ENCODE measurements at regions not wholly inside any gene's neighbourhood (a gene's known extent, or its start where the extent isn't known, plus 50 kb on each side); places are given as distances from the start of the nearest gene placed in this dataset.

GRCh38 chr4:34512616-34513015 lies 1731.7 kb downstream of the ARAP2 start (continued):
- TF ChIP-seq YY1 (IDR thresholded peaks at IDR 0.05; ENCODE audit: extremely low read depth, insufficient replicate concordance, low read depth, low read length): no peak
- no peak for TF ChIP-seq RAD21 (IDR thresholded peaks at IDR 0.05; ENCODE audit: low read depth)
- TF ChIP-seq EGR1 (IDR thresholded peaks at IDR 0.05; ENCODE audit: low read depth): no peak
- no peak for TF ChIP-seq CBX3 (IDR thresholded peaks at IDR 0.05; ENCODE audit: low read depth)
- no peak for TF ChIP-seq SP1 (IDR thresholded peaks at IDR 0.05; ENCODE audit: low read depth)
- TF ChIP-seq FOSL1 (IDR thresholded peaks at IDR 0.05; ENCODE audit: low read depth): no peak
- TF ChIP-seq MAX (IDR thresholded peaks at IDR 0.05): no peak

GRCh38 chr4:34516524-34516923 lies 1727.8 kb downstream of the ARAP2 start:
- ChIA-PET POLR2A (no interaction called here), CTCF (no interaction called here), RAD21 (ENCODE audit: low non-redundant PET in 1 of 2, low total read pairs in 2 of 2, uncharacterized antibody in 2 of 2, unreplicated experiment in 2 of 2) (no interaction called here)
- no peaks in the 10 kb centered on the region for H3K27me3 ChIP-seq (ENCODE audit: insufficient read depth, low read length)
- H3K4me2 ChIP-seq (ENCODE audit: low read length): peak overlapping the region; percentile 12; the same call in 1 of the 2 replicates
- H2AFZ ChIP-seq (ENCODE audit: low read depth, low read length, poor library complexity, severe bottlenecking): peak overlapping the region; percentile 42
- no peaks in the 10 kb centered on the region for H3K4me1 ChIP-seq (ENCODE audit: control insufficient read depth in 1 of 2, insufficient read depth in 2 of 2, low read length in 2 of 2)
- TF ChIP-seq ZNF274 (IDR thresholded peaks at IDR 0.05; ENCODE audit: low read depth, low read length) (no peak), TCF7L2 (IDR thresholded peaks at IDR 0.05; ENCODE audit: borderline replicate concordance, extremely low read depth, insufficient read depth, insufficient read length) (no peak)
- H4K20me1 ChIP-seq (ENCODE audit: insufficient read depth): no peaks in the 10 kb centered on the region
- H3K36me3 ChIP-seq (ENCODE audit: control insufficient read depth in 1 of 2, insufficient read depth in 2 of 2, low read length in 2 of 2): no peaks in the 10 kb centered on the region
- no peaks in the 10 kb centered on the region for H3K9me2 ChIP-seq (ENCODE audit: insufficient read depth)
- BruUV-seq (replicated peaks): no TSS peak
- ATAC-seq (peak; percentile 32; the same call in 1 of the 2 replicates), DNase-seq (ENCODE audit: low read depth, low spot score) (peak; percentile 10)
- no peak overlapping the region for H3K27ac ChIP-seq (ENCODE audit: low read depth, low read length)
- intact Hi-C loops (cut with micrococcal nuclease): no loop called here
- H3K79me2 ChIP-seq (ENCODE audit: insufficient read depth, low read length): no peaks in the 10 kb centered on the region
- no peak overlapping the region for H3K9ac ChIP-seq (ENCODE audit: low read length)
- no peaks in the 10 kb centered on the region for H3K9me3 ChIP-seq (ENCODE audit: control insufficient read depth in 1 of 2, insufficient read depth in 1 of 2, low read depth in 1 of 2, low read length in 2 of 2)
- H3K4me3 ChIP-seq (replicated peaks in 1 of 2; ENCODE audit: low read depth in 1 of 2, low read length in 2 of 2): no peak overlapping the region

GRCh38 chr4:34534916-34535315 lies 1709.4 kb downstream of the ARAP2 start:
- RAD21 ChIA-PET (ENCODE audit: low non-redundant PET in 1 of 2, low total read pairs in 2 of 2, uncharacterized antibody in 2 of 2, unreplicated experiment in 2 of 2): no interaction called here
- H3K79me2 ChIP-seq (ENCODE audit: insufficient read depth, low read length): no peaks in the 10 kb centered on the region
- POLR2A ChIA-PET: no interaction called here
- H3K4me3 ChIP-seq (replicated peaks in 1 of 2; ENCODE audit: low read depth in 1 of 2, low read length in 2 of 2): no peak overlapping the region
- no peaks in the 10 kb centered on the region for H4K20me1 ChIP-seq (ENCODE audit: insufficient read depth)
- CTCF ChIA-PET: no interaction called here
- no peaks in the 10 kb centered on the region for H3K9me2 ChIP-seq (ENCODE audit: insufficient read depth)
- DNase-seq (ENCODE audit: low read depth, low spot score): no peak
- H3K4me1 ChIP-seq (ENCODE audit: control insufficient read depth in 1 of 2, insufficient read depth in 2 of 2, low read length in 2 of 2): no peaks in the 10 kb centered on the region
- intact Hi-C loops (cut with micrococcal nuclease): no loop called here
- H3K4me2 ChIP-seq (ENCODE audit: low read length): no peak overlapping the region
- no peaks in the 10 kb centered on the region for H3K9me3 ChIP-seq (ENCODE audit: control insufficient read depth in 1 of 2, insufficient read depth in 1 of 2, low read depth in 1 of 2, low read length in 2 of 2)
- no peak for ATAC-seq
- H2AFZ ChIP-seq (ENCODE audit: low read depth, low read length, poor library complexity, severe bottlenecking): no peak overlapping the region
- no peak overlapping the region for H3K27ac ChIP-seq (ENCODE audit: low read depth, low read length)
- BruUV-seq (replicated peaks): no TSS peak
- H3K9ac ChIP-seq (ENCODE audit: low read length): no peak overlapping the region
- no peaks in the 10 kb centered on the region for H3K27me3 ChIP-seq (ENCODE audit: insufficient read depth, low read length)
- H3K36me3 ChIP-seq (ENCODE audit: control insufficient read depth in 1 of 2, insufficient read depth in 2 of 2, low read length in 2 of 2): no peaks in the 10 kb centered on the region
- TF ChIP-seq REST (IDR thresholded peaks at IDR 0.05; ENCODE audit: low read depth) (no peak), EZH2phosphoT487 (IDR thresholded peaks at IDR 0.05; ENCODE audit: borderline replicate concordance) (no peak), SP1 (IDR thresholded peaks at IDR 0.05; ENCODE audit: low read depth) (no peak), POLR2A (IDR thresholded peaks at IDR 0.05; ENCODE audit: borderline replicate concordance, extremely low read depth, insufficient read depth, insufficient read length) (no peak), CEBPB (IDR thresholded peaks at IDR 0.05; ENCODE audit: low read depth) (no peak), RAD21 (IDR thresholded peaks at IDR 0.05; ENCODE audit: low read depth) (no peak), ZFX (IDR thresholded peaks at IDR 0.05) (no peak), ZNF274 (IDR thresholded peaks at IDR 0.05; ENCODE audit: low read depth, low read length) (no peak), ATF3 (IDR thresholded peaks at IDR 0.05) (no peak), MAX (IDR thresholded peaks at IDR 0.05) (no peak), EGR1 (IDR thresholded peaks at IDR 0.05; ENCODE audit: low read depth) (no peak), JUND (IDR thresholded peaks at IDR 0.05) (no peak), TCF7L2 (IDR thresholded peaks at IDR 0.05; ENCODE audit: borderline replicate concordance, extremely low read depth, insufficient read depth, insufficient read length) (no peak), EZH2 (IDR thresholded peaks at IDR 0.05) (no peak)

All from HCT116 (cell line).